Stimulated activated CD8-positive, alpha-beta memory T cell treated with anti-CD3 and anti-CD28 coated beads, Interleukin-4, amount 100 ng/mL, for 24 hours (primary cell): ENCODE measurements at regions not wholly inside any gene's neighbourhood (a gene's known extent, or its start where the extent isn't known, plus 50 kb on each side); places are given as distances from the start of the nearest gene placed in this dataset.

ENCODE experiments used
- DNase-seq: peaks from one replicate; pipeline ENCODE4 v3.0.0-alpha.2; 2020; ENCODE audit warnings: low read depth

- DNase-seq = no peak
These were observed 232.3 kb upstream of the CIBAR2 start for GRCh38 chr16:85344502-85345128.

- DNase-seq = no peak
These were observed 232.9 kb upstream of the CIBAR2 start for GRCh38 chr16:85345129-85345639.

- DNase-seq = no peak
These were observed 234.3 kb upstream of the CIBAR2 start for GRCh38 chr16:85346404-85347212.

- no peak for DNase-seq
These were observed 234.9 kb upstream of the CIBAR2 start for GRCh38 chr16:85347213-85347591.

GRCh38 chr16:85348065-85348840, 236.0 kb upstream of the CIBAR2 start:
- no peak for DNase-seq

GRCh38 chr16:85348911-85349334, 236.7 kb upstream of the CIBAR2 start:
- no peak for DNase-seq

- no peak for DNase-seq
These were observed 237.3 kb upstream of the CIBAR2 start for GRCh38 chr16:85349365-85350145.

- DNase-seq = no peak
These were observed 238.0 kb upstream of the CIBAR2 start for GRCh38 chr16:85350146-85350728.

- no peak for DNase-seq
These were observed 238.7 kb upstream of the CIBAR2 start for GRCh38 chr16:85350973-85351372.

GRCh38 chr16:85353013-85353412, 240.7 kb upstream of the CIBAR2 start:
- no peak for DNase-seq

- no peak for DNase-seq
These were observed 241.8 kb upstream of the CIBAR2 start for GRCh38 chr16:85353839-85354685.

- DNase-seq = no peak
These were observed 242.6 kb upstream of the CIBAR2 start for GRCh38 chr16:85354686-85355514.

GRCh38 chr16:85355515-85355837, 243.2 kb upstream of the CIBAR2 start:
- DNase-seq = no peak

- no peak for DNase-seq
These were observed 243.9 kb upstream of the CIBAR2 start for GRCh38 chr16:85356157-85356556.

GRCh38 chr16:85357323-85357722, 245.1 kb upstream of the CIBAR2 start:
- DNase-seq = no peak

GRCh38 chr16:85357924-85358505, 245.7 kb upstream of the CIBAR2 start:
- DNase-seq = no peak

- DNase-seq = no peak
These were observed 246.5 kb upstream of the CIBAR2 start for GRCh38 chr16:85358704-85359146.

GRCh38 chr16:85359147-85359822, 247.0 kb upstream of the CIBAR2 start:
- no peak for DNase-seq
